DMS153 treated with DMSO at 0.1 percent for 48 hours (cell line): ENCODE measurements at regions not wholly inside any gene's neighbourhood (a gene's known extent, or its start where the extent isn't known, plus 50 kb on each side); places are given as distances from the start of the nearest gene placed in this dataset.
"Not testable (repeated sequence)": the region's sequence is repeated elsewhere in the genome, so short reads cannot be mapped to it uniquely, and the experiment has no call there.

ENCODE experiments used
- DNase-seq: peaks from one replicate; lab custom pipeline; 2025; ENCODE audit not compliant: unreplicated experiment; lab: John Stamatoyannopoulos, UW

DNA sequence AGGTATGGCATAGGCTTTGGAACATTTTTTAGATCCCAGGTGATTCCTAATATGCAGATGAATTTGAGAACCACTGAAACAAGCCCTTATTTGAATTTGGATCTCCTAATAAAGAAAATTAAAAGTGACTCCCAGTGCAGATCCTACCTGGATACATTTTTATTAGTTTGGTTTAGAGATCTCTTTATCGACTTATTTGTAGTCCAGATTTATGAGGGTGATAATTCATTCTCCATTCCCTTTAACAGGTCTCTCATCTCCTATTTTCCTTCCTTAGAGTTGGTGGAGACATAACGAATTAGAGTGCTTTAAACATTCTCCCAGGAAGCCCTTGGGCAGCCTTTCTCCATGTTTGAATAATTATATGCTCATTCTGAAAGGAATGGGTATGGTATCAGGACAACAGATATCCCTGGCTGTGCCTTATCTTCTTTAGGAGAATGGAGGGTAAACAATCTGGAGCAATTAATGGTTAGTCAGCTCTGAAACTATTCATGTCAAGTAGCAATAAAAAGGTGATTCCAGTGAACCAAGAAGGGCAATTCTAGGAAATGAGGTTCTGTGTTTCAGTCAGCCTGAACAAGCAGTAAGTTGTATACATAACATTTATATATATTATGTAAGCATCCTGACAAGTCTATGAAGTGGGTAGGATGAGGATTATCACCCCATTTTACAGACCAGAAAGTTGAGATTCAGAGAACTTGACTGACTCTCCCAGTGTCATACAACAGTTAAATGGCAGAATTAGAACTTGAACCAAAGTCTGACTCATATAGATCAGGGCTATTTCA lies 53.9 kb upstream of the RCE1 start:
- peak; percentile 4 for DNase-seq

GRCh38 chr11:66787934-66788758 lies 55.1 kb upstream of the RCE1 start:
- no peak for DNase-seq

DNA sequence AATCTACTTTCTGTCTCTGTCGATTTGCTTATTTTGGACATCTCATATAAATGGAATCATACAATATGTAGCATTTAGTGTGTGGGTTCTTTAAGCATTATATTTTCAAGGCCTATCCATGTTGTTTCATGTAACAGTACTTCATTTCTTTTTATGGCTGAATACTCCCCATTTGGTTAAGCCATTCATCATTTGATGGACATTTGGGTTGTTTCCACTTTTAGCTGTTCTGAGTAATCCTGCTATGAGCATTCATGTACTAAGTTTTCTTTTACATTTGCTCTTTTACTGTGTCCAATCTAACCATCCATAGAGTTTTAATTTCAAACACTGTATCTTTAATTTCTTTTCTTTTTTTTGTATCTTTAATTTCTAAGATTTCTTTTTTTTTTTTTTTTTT lies 55.6 kb upstream of the SPTBN2 start:
- DNase-seq, result no peak

GRCh38 chr11:66782726-66783125 lies 53.7 kb upstream of the SPTBN2 start:
- no peak for DNase-seq

GRCh38 chr11:66779651-66780050 lies 50.6 kb upstream of the SPTBN2 start:
- DNase-seq, result not testable (repeated sequence)
